B cell (primary cell): ENCODE measurements at regions not wholly inside any gene's neighbourhood (a gene's known extent, or its start where the extent isn't known, plus 50 kb on each side); places are given as distances from the start of the nearest gene placed in this dataset.

Source experiments
- ATAC-seq: fragments of 200-7000 bp; cut with Tn5 transposase; one replicate; pipeline ENCODE4 v1.10.0; 2021; ENCODE audit warnings: low read depth, mild to moderate bottlenecking, moderate number of reproducible peaks, moderate library complexity
- CTCF ChIA-PET: fragments of 350-600 bp; sonication (Branson Sonifier 250); formaldehyde crosslinking; loops from one replicate; lab custom pipeline; 2021; ENCODE audit warnings: antibody characterized with exemption, inconsistent platforms; lab: Charles Lee
- POLR2A ChIA-PET: fragments of 350-600 bp; sonication (Branson Sonifier 250); formaldehyde crosslinking; loops from one replicate; lab custom pipeline; 2021; ENCODE audit warnings: antibody characterized with exemption; lab: Charles Lee
- DNase-seq: peaks from one replicate; pipeline ENCODE4 v3.0.0; 2013
- H2AFZ ChIP-seq: 2 replicates; pipeline ENCODE4 v1.6.1; 2012; ENCODE audit warnings: mild to moderate bottlenecking, low read depth, low read length; ENCODE audit not compliant: insufficient read depth, poor library complexity, severe bottlenecking
- H3K27ac ChIP-seq, 2 donors: 1 replicate in 1 of 2; 2 replicates in 1 of 2; pipeline ENCODE4 v1.5.1; 2012 to 2013; ENCODE audit warnings: low read length in 2 of 2, mild to moderate bottlenecking in 2 of 2, moderate library complexity in 1 of 2
- H3K27me3 ChIP-seq, 4 experiments: fragments of 200-600 bp in 1 of 4; sonication (generic) in 1 of 4; replicated peaks in 1 of 4; 1 replicate in 2 of 4; 2 replicates in 2 of 4; pipeline versions ENCODE4 v1.6.1 to v1.7.0; 2013 to 2016; ENCODE audit warnings: low read length in 3 of 4, mild to moderate bottlenecking in 2 of 4, mixed read lengths in 1 of 4, moderate library complexity in 1 of 4; ENCODE audit not compliant: insufficient read depth in 4 of 4, control insufficient read depth in 3 of 4; ENCODE audit errors: control extremely low read depth in 1 of 4
- H3K36me3 ChIP-seq, 2 experiments: replicated peaks in 1 of 2; 1 replicate in 1 of 2; 2 replicates in 1 of 2; pipeline versions ENCODE4 v1.6.1 to v1.7.1; 2013; ENCODE audit warnings: low read length in 1 of 2; ENCODE audit not compliant: insufficient read depth in 2 of 2, control insufficient read depth in 1 of 2; ENCODE audit errors: control extremely low read depth in 1 of 2, extremely low read depth in 1 of 2
- H3K4me1 ChIP-seq, 2 donors: fragments of 200-600 bp in 1 of 2; sonication (generic) in 1 of 2; 1 replicate in 1 of 2; 2 replicates in 1 of 2; pipeline versions ENCODE4 v1.5.1 to v1.6.1; 2013 to 2017; ENCODE audit warnings: low read length in 2 of 2; ENCODE audit not compliant: control insufficient read depth in 2 of 2, insufficient read depth in 2 of 2
- H3K4me2 ChIP-seq: replicated peaks from 2 replicates; pipeline ENCODE3; 2012; ENCODE audit warnings: mild to moderate bottlenecking, low read depth, low read length; ENCODE audit not compliant: poor library complexity, severe bottlenecking
- H3K4me3 ChIP-seq, 5 experiments: fragments of 200-600 bp in 1 of 5; sonication (generic) in 1 of 5; 1 replicate in 3 of 5; 2 replicates in 2 of 5; pipeline versions ENCODE4 v1.5.1 to v1.7.0; 2011 to 2016; ENCODE audit warnings: low read length in 4 of 5, mild to moderate bottlenecking in 4 of 5, low read depth in 2 of 5, control low read depth in 1 of 5, moderate library complexity in 1 of 5; ENCODE audit not compliant: insufficient read depth in 1 of 5; ENCODE audit errors: control extremely low read depth in 1 of 5, extremely low read depth in 1 of 5
- H3K79me2 ChIP-seq: fragments of 200-600 bp; sonication (generic); one replicate; pipeline ENCODE4 v1.6.0; 2016; ENCODE audit warnings: low read length; ENCODE audit not compliant: control insufficient read depth, insufficient read depth
- H3K9ac ChIP-seq: fragments of 200-600 bp; sonication (generic); 2 replicates; pipeline ENCODE4 v1.6.1; 2017; ENCODE audit warnings: mild to moderate bottlenecking, low read length, moderate library complexity
- H3K9me3 ChIP-seq, 3 donors: one replicate each; pipeline versions ENCODE4 v1.6.1 to v1.7.1; 2013; ENCODE audit warnings: low read length in 2 of 3; ENCODE audit not compliant: control insufficient read depth in 2 of 3, insufficient read depth in 1 of 3; ENCODE audit errors: control extremely low read depth in 1 of 3
- H4K20me1 ChIP-seq: 2 replicates; pipeline ENCODE4 v1.6.0; 2012; ENCODE audit warnings: mild to moderate bottlenecking, low read length; ENCODE audit not compliant: insufficient read depth, control insufficient read depth, poor library complexity, severe bottlenecking
- H3K27ac Mint-ChIP-seq: one replicate; pipeline ENCODE4 v1.8.0; 2021; ENCODE audit warnings: mixed read lengths
- H3K27me3 Mint-ChIP-seq: one replicate; pipeline ENCODE4 v1.8.0; 2021; ENCODE audit warnings: mixed read lengths
- H3K4me1 Mint-ChIP-seq: one replicate; pipeline ENCODE4 v1.8.0; 2021; ENCODE audit warnings: mixed read lengths
- H3K4me3 Mint-ChIP-seq: one replicate; pipeline ENCODE4 v1.8.0; 2021; ENCODE audit warnings: mixed read lengths
- H3K9me3 Mint-ChIP-seq: one replicate; pipeline ENCODE4 v1.8.0; 2022; ENCODE audit warnings: mixed read lengths; ENCODE audit not compliant: insufficient read depth
- EZH2 ChIP-seq: IDR thresholded peaks from 2 replicates; pipeline ENCODE4 v1.6.1; 2012; ENCODE audit warnings: borderline replicate concordance, low read depth, mild to moderate bottlenecking, moderate library complexity, low read length; ENCODE audit not compliant: insufficient read depth, poor library complexity, severe bottlenecking
- WGBS: methylation state at CpG from one replicate; pipeline ENCODE4 v1.1.5; 2013; ENCODE audit warnings: missing lambda C conversion rate; ENCODE audit not compliant: insufficient coverage; 5-methylcytosine and 5-hydroxymethylcytosine counted together
- intact Hi-C: fragments of 100-400 bp; cut with micrococcal nuclease; formaldehyde crosslinking; loops from one replicate; pipeline ENCODE4 v1.10.0; 2022
- TF ChIP-seq, protein P1 (sequence below): fragments of 200-600 bp; IDR thresholded peaks from one replicate; pipeline ENCODE4 v1.8.0; 2022; ENCODE audit warnings: antibody characterized with exemption, mild to moderate bottlenecking

- POLR2A ChIA-PET = no interaction called here
- ATAC-seq (no peak), DNase-seq (no peak)
- H3K36me3 ChIP-seq = no peaks in the 10 kb centered on the region
- no peaks in the 10 kb centered on the region for H4K20me1 ChIP-seq
- no peak overlapping the region for H3K4me3 ChIP-seq
- H3K9ac ChIP-seq = no peak overlapping the region
- H3K9me3 Mint-ChIP-seq = no peaks in the 10 kb centered on the region
- no peak overlapping the region for H3K4me2 ChIP-seq
- 81% methylated on average over 4 of the region's 4 CpGs for WGBS
- H3K4me1 ChIP-seq = no peaks in the 10 kb centered on the region
- H3K4me3 Mint-ChIP-seq = no peak overlapping the region
- intact Hi-C loops = loop anchor here (10.0 kb wide), 1 partner anchor 504 kb away; no protein-coding TSS in a partner anchor
- H3K27ac Mint-ChIP-seq = no peak overlapping the region
- no peaks in the 10 kb centered on the region for H3K9me3 ChIP-seq
- CTCF ChIA-PET = interaction anchor here (0.8 kb wide), 1 partner anchor 9 kb away, joined by 3 read pairs; no protein-coding TSS in a partner anchor
- peaks cover 22% of the 10 kb centered on the region for H3K27me3 Mint-ChIP-seq
- H3K4me1 Mint-ChIP-seq = no peaks in the 10 kb centered on the region
- TF ChIP-seq, protein P1, sequence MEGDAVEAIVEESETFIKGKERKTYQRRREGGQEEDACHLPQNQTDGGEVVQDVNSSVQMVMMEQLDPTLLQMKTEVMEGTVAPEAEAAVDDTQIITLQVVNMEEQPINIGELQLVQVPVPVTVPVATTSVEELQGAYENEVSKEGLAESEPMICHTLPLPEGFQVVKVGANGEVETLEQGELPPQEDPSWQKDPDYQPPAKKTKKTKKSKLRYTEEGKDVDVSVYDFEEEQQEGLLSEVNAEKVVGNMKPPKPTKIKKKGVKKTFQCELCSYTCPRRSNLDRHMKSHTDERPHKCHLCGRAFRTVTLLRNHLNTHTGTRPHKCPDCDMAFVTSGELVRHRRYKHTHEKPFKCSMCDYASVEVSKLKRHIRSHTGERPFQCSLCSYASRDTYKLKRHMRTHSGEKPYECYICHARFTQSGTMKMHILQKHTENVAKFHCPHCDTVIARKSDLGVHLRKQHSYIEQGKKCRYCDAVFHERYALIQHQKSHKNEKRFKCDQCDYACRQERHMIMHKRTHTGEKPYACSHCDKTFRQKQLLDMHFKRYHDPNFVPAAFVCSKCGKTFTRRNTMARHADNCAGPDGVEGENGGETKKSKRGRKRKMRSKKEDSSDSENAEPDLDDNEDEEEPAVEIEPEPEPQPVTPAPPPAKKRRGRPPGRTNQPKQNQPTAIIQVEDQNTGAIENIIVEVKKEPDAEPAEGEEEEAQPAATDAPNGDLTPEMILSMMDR = no peak
- TF ChIP-seq EZH2 = no peak
- peaks cover 0 to 4% (median 0%) of the 10 kb centered on the region in 4 experiments for H3K27me3 ChIP-seq
- H2AFZ ChIP-seq = no peak overlapping the region
- no peaks in the 10 kb centered on the region for H3K79me2 ChIP-seq
- no peak overlapping the region for H3K27ac ChIP-seq
Measured at GRCh38 chr5:74409166-74409706, 231.3 kb downstream of the ENC1 start.

GRCh38 chr5:74408150-74409043, 232.1 kb downstream of the ENC1 start:
- H3K4me3 Mint-ChIP-seq = no peak overlapping the region
- Histone ChIP-seq H3K9ac (no peak overlapping the region), H2AFZ (no peak overlapping the region), H3K27ac (no peak overlapping the region), H4K20me1 (no peaks in the 10 kb centered on the region), H3K36me3 (no peaks in the 10 kb centered on the region), H3K9me3 (no peaks in the 10 kb centered on the region), H3K27me3 (peaks cover 0 to 4% (median 0%) of the 10 kb centered on the region in 4 experiments), H3K79me2 (no peaks in the 10 kb centered on the region), H3K4me3 (no peak overlapping the region), H3K4me1 (no peaks in the 10 kb centered on the region), H3K4me2 (no peak overlapping the region)
- no peak for DNase-seq
- TF ChIP-seq, protein P1 = no peak
- no peak for TF ChIP-seq EZH2
- CTCF ChIA-PET = interaction anchor here (0.8 kb wide), 1 partner anchor 10 kb away, joined by 3 read pairs; no protein-coding TSS in a partner anchor
- ATAC-seq = no peak
- H3K4me1 Mint-ChIP-seq = no peaks in the 10 kb centered on the region
- peaks cover 21% of the 10 kb centered on the region for H3K27me3 Mint-ChIP-seq
- POLR2A ChIA-PET = no interaction called here
- WGBS = 80% methylated on average over 1 of the region's 7 CpGs
- no peaks in the 10 kb centered on the region for H3K9me3 Mint-ChIP-seq
- intact Hi-C loops = loop anchor here (10.0 kb wide), 1 partner anchor 504 kb away; no protein-coding TSS in a partner anchor
- no peak overlapping the region for H3K27ac Mint-ChIP-seq
